Non-pigmented ciliary epithelial cell (primary cell): ENCODE measurements at regions not wholly inside any gene's neighbourhood (a gene's known extent, or its start where the extent isn't known, plus 50 kb on each side); places are given as distances from the start of the nearest gene placed in this dataset.

Experiments
- DNase-seq: peaks from one replicate; pipeline ENCODE4 v3.0.0-alpha.2; 2010; ENCODE audit warnings: low read depth

- DNase-seq: no peak
Measured at GRCh38 chr6:150537893-150538292, 61.8 kb upstream of the PLEKHG1 start.

GRCh38 chr6:150539111-150539510, 60.6 kb upstream of the PLEKHG1 start:
- no peak for DNase-seq

GRCh38 chr6:150539568-150539967, 60.1 kb upstream of the PLEKHG1 start:
- DNase-seq: no peak

- no peak for DNase-seq
Measured at GRCh38 chr6:150541576-150541975, 58.1 kb upstream of the PLEKHG1 start.

- no peak for DNase-seq
Measured at GRCh38 chr6:150543178-150543577, 56.5 kb upstream of the PLEKHG1 start.

- DNase-seq: no peak
Measured at GRCh38 chr6:150544793-150545192, 54.9 kb upstream of the PLEKHG1 start.

GRCh38 chr6:150546457-150546856, 53.2 kb upstream of the PLEKHG1 start:
- DNase-seq: no peak

GRCh38 chr6:150547502-150548222, 52.0 kb upstream of the PLEKHG1 start:
- DNase-seq: no peak

GRCh38 chr6:150548330-150548729, 51.4 kb upstream of the PLEKHG1 start:
- DNase-seq: no peak

GRCh38 chr6:150549007-150549406, 50.7 kb upstream of the PLEKHG1 start:
- DNase-seq: no peak

GRCh38 chr6:150549674-150550101, 50.0 kb upstream of the PLEKHG1 start:
- DNase-seq: no peak
